ENCODE measurements at regions not wholly inside any gene's neighbourhood (a gene's known extent, or its start where the extent isn't known, plus 50 kb on each side); places are given as distances from the start of the nearest gene placed in this dataset.

- TF ChIP-seq CTCF (IDR thresholded peaks at IDR 0.05; ENCODE audit: low read length): no peak
- TF ChIP-seq EZH2 (IDR thresholded peaks at IDR 0.05; ENCODE audit: borderline replicate concordance, low read length): no peak
Observed at GRCh38 chr7:106463851-106464611, 179.2 kb upstream of the NAMPT start.
